Stomach (tissue), 8 donors: ENCODE measurements at regions not wholly inside any gene's neighbourhood (a gene's known extent, or its start where the extent isn't known, plus 50 kb on each side); places are given as distances from the start of the nearest gene placed in this dataset.

Experiments used
- DNase-seq, 2 donors: peaks; one replicate each; pipeline versions ENCODE4 v3.0.0 to v3.0.0-alpha.2; 2013 to 2019
- H3K27ac ChIP-seq, 5 donors: fragments of 200-600 bp in 4 of 5; sonication (generic) in 4 of 5; one replicate each; pipeline ENCODE4 v1.5.1; 2013 to 2019; ENCODE audit warnings: mild to moderate bottlenecking in 1 of 5, moderate library complexity in 1 of 5
- H3K27me3 ChIP-seq, 3 donors: fragments of 200-600 bp; sonication (generic); one replicate each; pipeline ENCODE4 v1.5.1; 2017 to 2019; ENCODE audit warnings: mixed run types in 1 of 3
- H3K36me3 ChIP-seq, 4 donors: fragments of 200-600 bp; sonication (generic); 1 replicate in 3 of 4; 2 replicates in 1 of 4; pipeline ENCODE4 v1.5.1; 2016 to 2019
- H3K4me1 ChIP-seq, 4 donors: fragments of 200-600 bp; sonication (generic); one replicate each; pipeline ENCODE4 v1.5.1; 2016 to 2019
- H3K4me3 ChIP-seq, 4 donors: fragments of 200-600 bp; sonication (generic) in 3 of 4; one replicate each; pipeline ENCODE4 v1.5.1; 2016 to 2019; ENCODE audit warnings: mild to moderate bottlenecking in 1 of 4
- H3K9me3 ChIP-seq, 4 donors: fragments of 200-600 bp; sonication (generic); one replicate each; pipeline ENCODE4 v1.5.1; 2016 to 2019
- CTCF ChIP-seq, 7 experiments: fragments of 450-650 bp in 4 of 7; fragments of 200-600 bp in 3 of 7; sonication (generic) in 3 of 7; IDR thresholded peaks; one replicate each; pipeline ENCODE4 v1.5.1; 2016 to 2019; ENCODE audit warnings: antibody characterized with exemption in 7 of 7, control low read depth in 2 of 7, mild to moderate bottlenecking in 1 of 7
- EP300 ChIP-seq: sonication (generic); formaldehyde crosslinking; IDR thresholded peaks from one replicate; pipeline ENCODE4 v1.6.1; 2017; ENCODE audit warnings: antibody characterized with exemption
- POLR2A ChIP-seq, 4 donors: fragments of 450-650 bp; IDR thresholded peaks; one replicate each; pipeline ENCODE4 v1.6.1; 2016; ENCODE audit warnings: antibody characterized with exemption in 4 of 4, control low read depth in 2 of 4, mild to moderate bottlenecking in 1 of 4, moderate library complexity in 1 of 4
- POLR2AphosphoS5 ChIP-seq, 3 donors: sonication (generic); formaldehyde crosslinking; IDR thresholded peaks; one replicate each; pipeline ENCODE4 v1.6.1; 2016; ENCODE audit warnings: antibody characterized with exemption in 3 of 3
- WGBS, 5 donors: extraction: QIAGEN DNeasy Blood & Tissue Kit in 3 of 5; methylation state at CpG; one replicate each; pipeline versions ENCODE4 v1.1.5 to v1.1.7; 2013 to 2018; 5-methylcytosine and 5-hydroxymethylcytosine counted together
- intact Hi-C: fragments of 100-400 bp; cut with DNase I; formaldehyde crosslinking; loops from one replicate; pipeline ENCODE4 v1.15.1; 2023; ENCODE audit warnings: low total_unique reads
- donor health status: healthy with polysubstance abuse.
- donor health status: Bipolar disorder and iron deficiency.
- donor health status: healthy.

GRCh38 chr7:50213622-50214017 is 90.9 kb upstream of the IKZF1 start:
- intact Hi-C loops = no loop called here
- TF ChIP-seq CTCF (IDR thresholded peaks at IDR 0.05) = no peak
- no peak for TF ChIP-seq POLR2A (IDR thresholded peaks at IDR 0.05)
- no peak for TF ChIP-seq EP300
- no peak for TF ChIP-seq POLR2AphosphoS5 (IDR thresholded peaks at IDR 0.05)
- 72 to 81% (median 76%) methylated on average over 4 of the region's 4 CpGs for WGBS, 5 donors

GRCh38 chr7:50212666-50213621 is 91.6 kb upstream of the IKZF1 start:
- no peak overlapping the region for H3K27ac ChIP-seq

More at GRCh38 chr7:50213622-50214017, 90.9 kb upstream of the IKZF1 start:
- no peaks in the 10 kb centered on the region for H3K36me3 ChIP-seq
- peaks cover 0 to 13% (median 0%) of the 10 kb centered on the region in 3 donors for H3K27me3 ChIP-seq
- no peak overlapping the region for H3K4me3 ChIP-seq
- H3K27ac ChIP-seq = no peak overlapping the region
- DNase-seq = no peak
- H3K4me1 ChIP-seq = peaks cover 0 to 13% (median 0%) of the 10 kb centered on the region in 4 donors
- H3K9me3 ChIP-seq = no peaks in the 10 kb centered on the region

GRCh38 chr7:50212016-50212325 is 92.5 kb upstream of the IKZF1 start:
- Histone ChIP-seq H3K27me3 (peaks cover 0 to 18% (median 0%) of the 10 kb centered on the region in 3 donors), H3K36me3 (no peaks in the 10 kb centered on the region), H3K9me3 (no peaks in the 10 kb centered on the region), H3K4me3 (no peak overlapping the region), H3K27ac (no peak overlapping the region), H3K4me1 (peaks cover 0 to 20% (median 0%) of the 10 kb centered on the region in 4 donors)
- DNase-seq = no peak
- 73 to 82% (median 76%) methylated on average over 10 of the region's 10 CpGs for WGBS, 5 donors
- intact Hi-C loops = no loop called here
- TF ChIP-seq POLR2A (IDR thresholded peaks at IDR 0.05) (no peak), EP300 (no peak), POLR2AphosphoS5 (IDR thresholded peaks at IDR 0.05) (no peak), CTCF (IDR thresholded peaks at IDR 0.05) (no peak)

More at GRCh38 chr7:50212666-50213621, 91.6 kb upstream of the IKZF1 start:
- TF ChIP-seq POLR2AphosphoS5 (IDR thresholded peaks at IDR 0.05) (no peak), CTCF (IDR thresholded peaks at IDR 0.05) (no peak), EP300 (no peak), POLR2A (IDR thresholded peaks at IDR 0.05) (no peak)
- DNase-seq = peak in 1 of 2 donors; percentile 29
- peaks cover 0 to 13% (median 0%) of the 10 kb centered on the region in 3 donors for H3K27me3 ChIP-seq
- intact Hi-C loops = no loop called here
- H3K4me1 ChIP-seq = peaks cover 0 to 13% (median 0%) of the 10 kb centered on the region in 4 donors
- 69 to 78% (median 72%) methylated on average over 14 to 15 of the region's 15 CpGs for WGBS, 5 donors
- no peaks in the 10 kb centered on the region for H3K36me3 ChIP-seq
- H3K9me3 ChIP-seq = no peaks in the 10 kb centered on the region
- no peak overlapping the region for H3K4me3 ChIP-seq

DNA sequence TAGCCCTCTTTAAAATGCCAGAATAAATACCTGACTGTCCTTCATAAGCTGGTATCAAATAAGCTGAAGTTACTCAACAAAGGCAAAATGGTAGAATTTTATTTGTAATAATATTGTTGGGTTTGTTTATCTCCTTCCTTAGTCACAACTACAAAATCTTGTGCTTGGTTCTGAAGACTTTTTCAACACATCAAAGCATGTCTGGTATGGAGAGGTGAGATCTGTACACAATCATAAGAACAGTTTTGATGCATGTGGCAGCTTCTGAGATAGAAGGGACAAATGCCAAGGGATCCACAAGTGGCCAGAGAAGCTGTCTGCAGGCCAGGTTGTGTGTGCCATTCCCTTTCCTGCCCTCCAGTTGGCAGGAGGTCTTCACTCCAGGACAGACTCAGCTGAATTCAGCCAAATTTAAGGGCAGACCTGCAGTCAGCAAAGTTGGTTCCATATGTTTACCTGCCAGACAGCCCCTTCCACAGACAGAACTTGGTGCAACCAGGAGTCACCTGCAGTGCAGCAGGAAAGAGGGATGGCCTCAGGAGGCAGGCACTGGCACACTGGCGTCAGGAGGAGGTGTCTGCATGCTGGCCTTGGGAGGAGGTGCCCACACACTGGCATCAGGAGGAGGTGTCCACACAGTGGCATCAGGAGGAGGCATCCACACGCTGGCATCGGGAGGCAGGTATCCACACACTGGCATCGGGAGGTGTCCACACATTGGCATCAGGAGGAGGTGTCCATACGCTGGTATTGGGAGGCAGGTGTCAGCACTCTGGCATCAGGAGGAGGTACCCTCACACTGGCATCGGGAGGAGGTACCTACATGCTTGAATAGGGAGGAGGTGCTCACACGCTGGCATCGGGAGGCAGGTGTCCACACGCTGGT is 93.1 kb upstream of the IKZF1 start:
- no peak for TF ChIP-seq CTCF (IDR thresholded peaks at IDR 0.05)
- H3K4me1 ChIP-seq = peaks cover 0 to 19% (median 0%) of the 10 kb centered on the region in 4 donors
- no peaks in the 10 kb centered on the region for H3K36me3 ChIP-seq
- peaks cover 0 to 21% (median 0%) of the 10 kb centered on the region in 3 donors for H3K27me3 ChIP-seq
- no peak overlapping the region for H3K27ac ChIP-seq
- H3K9me3 ChIP-seq = no peaks in the 10 kb centered on the region
- no peak overlapping the region for H3K4me3 ChIP-seq
- DNase-seq = no peak
- intact Hi-C loops = no loop called here
- WGBS, 5 donors = 83 to 94% (median 88%) methylated on average over 8 to 9 of the region's 9 CpGs
